Activated CD4-positive, alpha-beta memory T cell treated with anti-CD3 and anti-CD28 coated beads for 36 hours (primary cell): ENCODE measurements at regions not wholly inside any gene's neighbourhood (a gene's known extent, or its start where the extent isn't known, plus 50 kb on each side); places are given as distances from the start of the nearest gene placed in this dataset.

Experiments used
- CTCF ChIA-PET: fragments of 350-600 bp; sonication (Branson Sonifier 250); formaldehyde crosslinking; loops from one replicate; lab custom pipeline; 2021; ENCODE audit warnings: antibody characterized with exemption, inconsistent platforms; lab: Charles Lee
- POLR2A ChIA-PET: fragments of 350-600 bp; sonication (Branson Sonifier 250); formaldehyde crosslinking; loops from one replicate; lab custom pipeline; 2021; ENCODE audit warnings: antibody characterized with exemption; lab: Charles Lee
- DNase-seq: peaks from one replicate; pipeline ENCODE4 v3.0.0-alpha.2; 2020
- H3K27ac Mint-ChIP-seq: one replicate; pipeline ENCODE4 v1.8.0; 2021; ENCODE audit warnings: mixed read lengths
- H3K27me3 Mint-ChIP-seq: one replicate; pipeline ENCODE4 v1.8.0; 2021; ENCODE audit warnings: mixed read lengths
- H3K36me3 Mint-ChIP-seq: one replicate; pipeline ENCODE4 v1.8.0; 2021; ENCODE audit warnings: mixed read lengths
- H3K4me1 Mint-ChIP-seq: one replicate; pipeline ENCODE4 v1.8.0; 2021; ENCODE audit warnings: low read depth, mixed read lengths
- H3K4me3 Mint-ChIP-seq: one replicate; pipeline ENCODE4 v1.8.0; 2021; ENCODE audit warnings: mild to moderate bottlenecking, mixed read lengths
- H3K9me3 Mint-ChIP-seq: one replicate; pipeline ENCODE4 v1.8.0; 2021; ENCODE audit warnings: mixed read lengths
- intact Hi-C: fragments of 100-400 bp; cut with micrococcal nuclease; formaldehyde crosslinking; loops from one replicate; pipeline ENCODE4 v1.15.1; 2023

- intact Hi-C loops = no loop called here
- peak overlapping the region; percentile 11 for H3K27ac Mint-ChIP-seq
- DNase-seq = no peak
- H3K36me3 Mint-ChIP-seq = no peaks in the 10 kb centered on the region
- CTCF ChIA-PET = no interaction called here
- POLR2A ChIA-PET = no interaction called here
- H3K4me1 Mint-ChIP-seq = peaks cover 57% of the 10 kb centered on the region
- H3K9me3 Mint-ChIP-seq = no peaks in the 10 kb centered on the region
- H3K27me3 Mint-ChIP-seq = no peaks in the 10 kb centered on the region
- no peak overlapping the region for H3K4me3 Mint-ChIP-seq
These were observed 92.8 kb downstream of the EOMES start for GRCh38 chr3:27629366-27629765.

- POLR2A ChIA-PET = no interaction called here
- Mint-ChIP-seq H3K36me3 (no peaks in the 10 kb centered on the region), H3K4me3 (no peak overlapping the region), H3K9me3 (no peaks in the 10 kb centered on the region), H3K27me3 (no peaks in the 10 kb centered on the region), H3K27ac (no peak overlapping the region), H3K4me1 (peaks cover 50% of the 10 kb centered on the region)
- no peak for DNase-seq
- CTCF ChIA-PET = no interaction called here
- intact Hi-C loops = no loop called here
These were observed 93.9 kb downstream of the EOMES start for GRCh38 chr3:27628026-27628750.

GRCh38 chr3:27626596-27627118 lies 95.5 kb downstream of the EOMES start:
- POLR2A ChIA-PET = no interaction called here
- no peak overlapping the region for H3K27ac Mint-ChIP-seq
- no peak for DNase-seq
- intact Hi-C loops = no loop called here
- CTCF ChIA-PET = no interaction called here
- H3K4me3 Mint-ChIP-seq = no peak overlapping the region
- H3K27me3 Mint-ChIP-seq = no peaks in the 10 kb centered on the region
- H3K36me3 Mint-ChIP-seq = no peaks in the 10 kb centered on the region
- H3K9me3 Mint-ChIP-seq = no peaks in the 10 kb centered on the region
- H3K4me1 Mint-ChIP-seq = peaks cover 43% of the 10 kb centered on the region

GRCh38 chr3:27625864-27626263 lies 96.3 kb downstream of the EOMES start:
- POLR2A ChIA-PET = no interaction called here
- no peak overlapping the region for H3K27ac Mint-ChIP-seq

GRCh38 chr3:27623085-27623753 lies 98.9 kb downstream of the EOMES start:
- Mint-ChIP-seq H3K27ac (no peak overlapping the region), H3K9me3 (peaks cover 7% of the 10 kb centered on the region), H3K4me3 (no peak overlapping the region), H3K27me3 (no peaks in the 10 kb centered on the region), H3K4me1 (peaks cover 19% of the 10 kb centered on the region), H3K36me3 (no peaks in the 10 kb centered on the region)
- POLR2A ChIA-PET = no interaction called here
- no peak for DNase-seq
- CTCF ChIA-PET = no interaction called here
- intact Hi-C loops = no loop called here

More at GRCh38 chr3:27625864-27626263, 96.3 kb downstream of the EOMES start:
- Mint-ChIP-seq H3K9me3 (peaks cover 7% of the 10 kb centered on the region), H3K27me3 (no peaks in the 10 kb centered on the region), H3K4me1 (peaks cover 37% of the 10 kb centered on the region), H3K36me3 (no peaks in the 10 kb centered on the region), H3K4me3 (no peak overlapping the region)
- intact Hi-C loops = no loop called here
- CTCF ChIA-PET = no interaction called here
- no peak for DNase-seq

- H3K27me3 Mint-ChIP-seq = no peaks in the 10 kb centered on the region
- ChIA-PET POLR2A (no interaction called here), CTCF (interaction anchor here (1.4 kb wide), 1 partner anchor 56 kb away, joined by 4 read pairs; no protein-coding TSS in a partner anchor)
- H3K36me3 Mint-ChIP-seq = peaks cover 10% of the 10 kb centered on the region
- H3K9me3 Mint-ChIP-seq = peaks cover 27% of the 10 kb centered on the region
- intact Hi-C loops = no loop called here
- H3K4me1 Mint-ChIP-seq = no peaks in the 10 kb centered on the region
- H3K27ac Mint-ChIP-seq = no peak overlapping the region
- no peak overlapping the region for H3K4me3 Mint-ChIP-seq
- DNase-seq = no peak
These were observed 104.6 kb downstream of the EOMES start for GRCh38 chr3:27617552-27617951.

GRCh38 chr3:27616031-27616430 lies 106.1 kb downstream of the EOMES start:
- CTCF ChIA-PET = no interaction called here
- H3K4me3 Mint-ChIP-seq = no peak overlapping the region
- no peak for DNase-seq
- no peaks in the 10 kb centered on the region for H3K4me1 Mint-ChIP-seq
- H3K9me3 Mint-ChIP-seq = peaks cover 21% of the 10 kb centered on the region
- POLR2A ChIA-PET = no interaction called here
- peaks cover 10% of the 10 kb centered on the region for H3K36me3 Mint-ChIP-seq
- H3K27me3 Mint-ChIP-seq = no peaks in the 10 kb centered on the region
- intact Hi-C loops = no loop called here
- no peak overlapping the region for H3K27ac Mint-ChIP-seq

- POLR2A ChIA-PET = no interaction called here
These were observed 106.6 kb downstream of the EOMES start for GRCh38 chr3:27615555-27615954.

GRCh38 chr3:27614592-27614991 lies 107.5 kb downstream of the EOMES start:
- DNase-seq = no peak
- ChIA-PET POLR2A (no interaction called here), CTCF (no interaction called here)
- Mint-ChIP-seq H3K27me3 (no peaks in the 10 kb centered on the region), H3K9me3 (peaks cover 20% of the 10 kb centered on the region), H3K36me3 (peaks cover 10% of the 10 kb centered on the region), H3K4me3 (no peak overlapping the region), H3K4me1 (no peaks in the 10 kb centered on the region), H3K27ac (no peak overlapping the region)
- intact Hi-C loops = no loop called here

More at GRCh38 chr3:27615555-27615954, 106.6 kb downstream of the EOMES start:
- no peak for DNase-seq
- Mint-ChIP-seq H3K4me1 (no peaks in the 10 kb centered on the region), H3K27ac (no peak overlapping the region), H3K9me3 (peaks cover 20% of the 10 kb centered on the region), H3K27me3 (no peaks in the 10 kb centered on the region), H3K4me3 (no peak overlapping the region), H3K36me3 (peaks cover 10% of the 10 kb centered on the region)
- CTCF ChIA-PET = no interaction called here
- intact Hi-C loops = no loop called here

- intact Hi-C loops = no loop called here
These were observed 108.2 kb downstream of the EOMES start for GRCh38 chr3:27613846-27614500.

GRCh38 chr3:27610800-27611525 lies 111.2 kb downstream of the EOMES start:
- no peak overlapping the region for H3K27ac Mint-ChIP-seq
- POLR2A ChIA-PET = no interaction called here
- DNase-seq = no peak
- intact Hi-C loops = no loop called here
- H3K4me1 Mint-ChIP-seq = no peaks in the 10 kb centered on the region
- H3K27me3 Mint-ChIP-seq = no peaks in the 10 kb centered on the region
- CTCF ChIA-PET = no interaction called here
- peaks cover 20% of the 10 kb centered on the region for H3K9me3 Mint-ChIP-seq
- no peak overlapping the region for H3K4me3 Mint-ChIP-seq
- H3K36me3 Mint-ChIP-seq = peaks cover 10% of the 10 kb centered on the region

More at GRCh38 chr3:27613846-27614500, 108.2 kb downstream of the EOMES start:
- Mint-ChIP-seq H3K27ac (no peak overlapping the region), H3K4me3 (no peak overlapping the region), H3K4me1 (no peaks in the 10 kb centered on the region), H3K27me3 (no peaks in the 10 kb centered on the region), H3K9me3 (peaks cover 20% of the 10 kb centered on the region), H3K36me3 (peaks cover 10% of the 10 kb centered on the region)
- ChIA-PET POLR2A (no interaction called here), CTCF (no interaction called here)
- DNase-seq = no peak

- H3K4me1 Mint-ChIP-seq = no peaks in the 10 kb centered on the region
- H3K4me3 Mint-ChIP-seq = no peak overlapping the region
- no peak for DNase-seq
- no peaks in the 10 kb centered on the region for H3K9me3 Mint-ChIP-seq
- H3K27ac Mint-ChIP-seq = no peak overlapping the region
- no peaks in the 10 kb centered on the region for H3K36me3 Mint-ChIP-seq
- intact Hi-C loops = no loop called here
- ChIA-PET CTCF (no interaction called here), POLR2A (no interaction called here)
- H3K27me3 Mint-ChIP-seq = no peaks in the 10 kb centered on the region
These were observed 114.8 kb downstream of the EOMES start for GRCh38 chr3:27607370-27607769.
